Activated CD8-positive, alpha-beta memory T cell treated with anti-CD3 and anti-CD28 coated beads for 4 hours (primary cell): ENCODE measurements at regions not wholly inside any gene's neighbourhood (a gene's known extent, or its start where the extent isn't known, plus 50 kb on each side); places are given as distances from the start of the nearest gene placed in this dataset.
"Not testable (repeated sequence)": the region's sequence is repeated elsewhere in the genome, so short reads cannot be mapped to it uniquely, and the experiment has no call there.

ENCODE experiments used
- DNase-seq, 2 donors: peaks; one replicate each; pipeline ENCODE4 v3.0.0-alpha.2; 2020; ENCODE audit warnings: low read depth in 2 of 2

DNA sequence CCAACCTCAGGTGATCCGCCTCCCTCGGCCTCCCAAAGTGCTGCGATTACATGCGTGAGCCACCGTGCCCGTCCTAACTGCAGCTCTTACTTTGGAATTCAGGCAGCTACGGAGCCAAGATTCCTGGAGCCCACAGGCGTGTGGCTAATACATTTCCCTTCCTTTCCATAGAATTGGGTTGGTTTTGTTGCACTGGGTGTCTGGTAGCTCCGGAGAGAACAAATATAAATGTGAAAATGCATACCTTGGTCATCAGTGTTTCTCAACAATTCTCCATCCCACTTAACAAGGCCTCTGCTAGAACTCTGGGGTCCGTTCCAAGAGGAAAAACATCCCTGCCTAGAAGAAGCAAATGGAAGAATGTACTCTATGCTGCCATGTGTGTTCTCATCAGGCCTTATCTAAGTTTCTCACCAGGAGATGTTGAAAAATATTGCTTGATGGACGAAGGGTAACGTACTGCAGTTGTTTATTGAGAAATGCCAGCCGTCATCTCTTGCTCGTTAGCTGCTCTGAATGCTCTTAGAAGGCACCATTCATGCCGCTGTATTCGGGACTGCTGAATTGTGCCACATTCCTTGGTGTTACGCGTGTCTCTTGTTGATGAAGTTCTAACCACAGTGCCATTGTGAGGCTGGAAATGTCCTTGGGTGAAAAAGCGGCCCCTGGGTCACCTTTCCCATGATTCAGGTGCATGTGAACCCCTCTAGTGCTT, 50.5 kb upstream of the CD99 start:
- no peak for DNase-seq

DNA sequence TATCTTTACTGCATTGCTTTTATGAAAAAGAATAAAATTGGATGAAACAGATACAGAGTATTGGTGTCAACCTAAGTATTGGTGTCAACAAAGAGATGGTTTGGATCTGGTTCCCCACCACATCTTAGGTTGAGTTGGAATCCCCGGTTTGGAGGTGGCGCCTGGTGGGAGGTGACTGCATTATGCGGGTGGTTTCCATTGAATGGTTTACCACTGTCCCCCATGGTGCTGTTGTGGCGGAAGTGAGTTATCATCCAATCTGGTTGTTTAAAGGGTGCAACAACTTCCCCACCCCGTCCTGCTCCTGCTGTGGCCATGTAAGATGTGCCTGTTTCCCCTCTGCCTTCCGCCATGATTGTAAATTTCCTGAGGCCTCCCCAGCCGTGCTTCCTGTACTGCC, 52.8 kb upstream of the CD99 start:
- no peak for DNase-seq

DNA sequence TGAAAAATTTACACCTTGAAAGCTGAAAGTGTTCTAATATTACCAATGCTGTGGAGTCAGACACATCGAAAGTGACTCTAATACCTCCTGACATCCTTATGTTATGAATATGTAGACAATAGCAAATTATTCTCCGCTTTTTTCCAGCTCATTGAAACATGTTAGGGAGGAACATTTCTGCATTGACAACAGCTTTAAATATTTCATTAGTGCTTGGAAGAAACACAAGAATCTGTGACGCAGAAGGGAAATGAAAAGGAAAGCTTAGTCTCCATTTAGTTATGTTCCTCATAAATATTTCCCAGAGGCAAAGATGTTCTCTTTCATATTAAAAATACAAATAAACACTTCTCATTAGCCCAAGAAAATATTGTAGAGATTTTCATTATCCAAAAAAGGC, 55.8 kb upstream of the CD99 start:
- DNase-seq: no peak

DNA sequence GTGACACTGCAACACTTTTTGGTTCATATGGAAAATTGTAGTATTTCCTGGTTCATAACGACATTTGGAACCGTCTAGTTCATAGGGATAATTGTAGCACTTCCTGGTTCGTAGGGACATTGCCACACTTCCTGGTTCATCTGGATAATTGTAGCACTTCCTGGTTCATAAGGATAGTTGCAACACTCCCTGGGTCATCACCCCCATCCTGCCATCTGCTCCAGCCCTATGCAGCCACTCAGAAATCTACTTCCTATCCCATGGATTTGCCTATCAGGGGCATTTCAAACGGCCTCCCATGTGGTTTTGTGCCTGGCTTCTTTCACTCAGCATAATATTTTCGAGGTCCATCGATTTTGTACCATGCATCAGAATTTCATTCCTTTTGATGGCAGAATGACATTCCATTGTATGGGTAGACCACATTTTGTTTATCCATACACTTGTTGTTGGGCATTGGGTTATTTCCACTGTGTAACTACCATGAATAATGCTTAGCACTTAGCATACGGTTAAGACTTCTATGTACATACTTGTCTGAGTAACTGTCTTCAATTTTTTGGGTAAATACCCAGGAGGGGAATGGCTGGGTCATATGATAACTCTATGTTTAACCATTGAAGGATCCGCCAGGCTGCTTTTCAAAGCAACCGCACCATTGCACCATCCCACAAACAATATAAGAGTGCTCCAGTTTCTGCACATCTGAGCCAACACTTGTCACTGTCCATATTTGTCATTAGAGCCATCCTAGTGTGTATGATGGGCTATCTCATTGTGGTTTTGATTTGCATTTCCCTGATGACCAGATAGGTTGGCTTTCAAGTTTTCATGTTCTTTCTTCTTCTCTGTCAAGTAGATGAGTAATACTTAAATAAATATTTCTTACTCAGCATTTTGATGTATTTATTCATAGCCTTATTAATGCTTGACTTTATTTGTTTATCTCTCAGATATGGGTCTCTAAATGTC, 58.3 kb upstream of the CD99 start:
- DNase-seq: no peak

DNA sequence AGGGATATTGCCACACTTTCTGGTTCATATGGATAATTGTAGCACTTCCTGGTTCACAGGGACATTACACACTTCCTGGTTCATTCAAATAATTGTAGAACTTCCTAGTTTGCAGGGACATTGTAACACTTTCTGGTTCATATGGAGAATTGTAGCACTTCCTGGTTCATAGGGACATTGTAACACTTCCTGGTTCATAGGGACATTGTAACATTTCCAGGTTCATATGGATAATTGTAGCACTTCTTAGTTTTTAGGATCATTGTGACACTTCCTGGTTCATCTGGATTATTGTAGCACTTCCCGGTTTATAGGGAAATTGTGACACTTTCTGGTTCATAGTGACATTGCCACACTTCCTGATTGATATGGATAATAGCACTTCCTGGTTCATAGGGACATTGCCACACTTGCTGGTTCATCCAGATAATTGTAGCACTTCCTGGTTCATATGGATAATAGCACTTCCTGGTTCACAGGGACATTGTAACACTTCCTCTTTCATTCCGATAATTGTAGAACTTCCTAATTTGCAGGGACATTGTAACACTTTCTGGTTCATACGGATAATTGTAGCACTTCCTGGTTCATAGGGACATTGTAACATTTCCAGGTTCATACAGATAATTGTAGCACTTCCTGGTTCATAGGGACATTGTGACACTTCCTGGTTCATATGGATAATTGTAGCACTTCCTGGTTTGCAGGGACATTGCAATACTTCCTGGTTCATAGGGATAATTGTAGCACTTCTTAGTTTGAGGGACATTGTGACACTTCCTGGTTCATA, 59.2 kb upstream of the CD99 start:
- DNase-seq: no peak

DNA sequence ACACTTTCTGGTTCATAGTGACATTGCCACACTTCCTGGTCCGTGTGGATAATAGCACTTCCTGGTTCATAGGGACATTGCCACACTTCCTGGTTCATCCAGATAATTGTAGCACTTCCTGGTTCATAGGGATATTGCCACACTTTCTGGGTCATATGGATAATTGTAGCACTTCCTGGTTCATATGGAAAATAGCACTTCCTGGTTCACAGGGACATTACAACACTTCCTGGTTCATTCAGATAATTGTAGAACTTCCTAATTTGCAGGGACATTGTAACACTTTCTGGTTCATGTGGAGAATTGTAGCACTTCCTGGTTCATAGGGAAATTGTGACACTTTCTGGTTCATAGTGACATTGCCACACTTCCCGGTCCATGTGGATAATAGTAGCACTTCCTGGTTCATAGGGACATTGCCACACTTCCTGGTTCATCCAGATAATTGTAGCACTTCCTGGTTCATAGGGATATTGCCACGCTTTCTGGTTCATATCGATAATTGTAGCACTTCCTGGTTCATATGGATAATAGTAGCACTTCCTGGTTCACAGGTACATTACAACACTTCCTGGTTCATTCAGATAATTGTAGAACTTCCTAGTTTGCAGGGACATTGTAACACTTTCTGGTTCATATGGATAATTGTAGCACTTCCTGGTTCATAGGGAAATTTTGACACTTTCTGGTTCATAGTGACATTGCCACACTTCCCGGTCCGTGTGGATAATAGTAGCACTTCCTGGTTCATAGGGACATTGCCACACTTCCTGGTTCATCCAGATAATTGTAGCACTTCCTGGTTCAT, 60.0 kb upstream of the CD99 start:
- not testable (repeated sequence) for DNase-seq

DNA sequence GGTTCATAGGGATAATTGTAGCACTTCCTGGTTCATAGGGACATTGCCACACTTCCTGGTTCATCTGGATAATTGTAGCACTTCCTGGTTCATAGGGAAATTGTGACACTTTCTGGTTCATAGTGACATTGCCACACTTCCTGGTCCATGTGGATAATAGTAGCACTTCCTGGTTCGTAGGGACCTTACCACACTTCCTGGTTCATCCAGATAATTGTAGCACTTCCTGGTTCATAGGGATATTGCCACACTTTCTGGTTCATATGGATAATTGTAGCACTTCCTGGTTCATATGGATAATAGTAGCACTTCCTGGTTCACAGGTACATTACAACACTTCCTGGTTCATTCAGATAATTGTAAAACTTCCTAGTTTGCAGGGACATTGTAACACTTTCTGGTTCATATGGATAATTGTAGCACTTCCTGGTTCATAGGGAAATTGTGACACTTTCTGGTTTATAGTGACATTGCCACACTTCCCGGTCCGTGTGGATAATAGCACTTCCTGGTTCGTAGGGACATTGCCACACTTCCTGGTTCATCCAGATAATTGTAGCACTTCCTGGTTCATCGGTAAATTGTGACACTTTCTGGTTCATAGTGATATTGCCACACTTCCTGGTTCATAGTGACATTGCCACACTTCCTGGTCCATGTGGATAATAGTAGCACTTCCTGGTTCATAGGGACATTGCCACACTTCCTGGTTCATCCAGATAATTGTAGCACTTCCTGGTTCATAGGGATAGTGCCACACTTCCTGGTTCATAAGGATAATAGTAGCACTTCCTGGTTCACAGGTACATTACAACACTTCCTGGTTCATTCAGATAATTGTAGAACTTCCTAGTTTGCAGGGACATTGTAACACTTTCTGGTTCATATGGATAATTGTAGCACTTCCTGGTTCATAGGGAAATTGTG, 60.8 kb upstream of the CD99 start:
- peak in 1 of 2 donors; percentile 18 for DNase-seq

DNA sequence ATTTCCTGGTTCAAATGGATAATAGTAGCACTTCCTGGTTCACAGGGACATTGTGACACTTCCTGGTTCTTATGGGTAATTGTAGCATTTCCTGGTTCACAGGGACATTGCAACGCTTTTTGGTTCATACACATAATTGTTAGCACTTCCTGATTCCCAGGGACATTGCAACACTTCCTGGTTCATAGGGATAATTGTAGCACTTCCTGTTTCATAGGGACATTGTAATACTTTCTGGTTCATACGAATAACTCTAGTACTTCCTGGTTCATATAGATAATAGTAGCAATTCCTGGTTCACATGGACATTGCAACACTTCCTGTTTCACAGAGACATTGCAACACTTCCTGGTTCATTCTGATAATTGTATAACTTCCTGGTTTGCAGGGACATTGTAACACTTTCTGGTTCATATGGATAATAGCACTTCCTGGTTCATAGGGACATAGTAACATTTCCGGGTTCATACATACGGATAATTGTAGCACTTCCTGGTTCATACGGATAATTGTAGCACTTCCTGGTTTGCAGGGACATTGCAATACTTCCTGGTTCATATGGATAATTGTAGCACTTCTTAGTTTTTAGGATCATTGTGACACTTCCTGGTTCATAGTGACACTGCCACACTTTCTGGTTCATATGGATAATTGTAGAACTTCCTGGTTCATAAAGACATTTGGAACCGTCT, 61.6 kb upstream of the CD99 start:
- no peak for DNase-seq

DNA sequence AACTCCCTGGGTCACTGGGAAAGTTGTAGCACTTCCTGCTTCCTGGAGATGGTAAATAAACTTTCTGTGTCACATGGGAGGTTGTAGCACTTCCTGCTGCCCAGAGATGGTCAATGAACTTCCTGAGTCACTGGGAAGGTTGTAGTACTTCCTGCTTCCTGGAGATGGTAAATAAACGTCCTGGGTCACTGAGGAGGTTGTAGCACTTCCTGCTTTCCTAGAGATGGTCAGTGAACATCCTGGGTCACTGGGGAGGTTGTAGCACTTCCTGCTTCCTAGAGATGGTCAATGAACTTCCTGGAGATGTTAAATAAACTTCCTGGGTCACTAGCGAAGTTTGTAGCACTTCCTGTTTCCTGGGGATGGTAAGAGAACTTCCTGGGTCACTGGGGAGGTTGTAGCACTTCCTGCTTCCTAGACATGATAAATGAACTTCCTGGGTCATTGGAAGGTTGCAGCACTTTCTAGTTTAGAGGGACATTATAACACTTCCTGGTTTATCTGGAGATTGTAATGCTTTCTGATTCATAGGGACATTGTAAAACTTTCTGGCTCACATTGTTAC, 62.3 kb upstream of the CD99 start:
- no peak for DNase-seq

DNA sequence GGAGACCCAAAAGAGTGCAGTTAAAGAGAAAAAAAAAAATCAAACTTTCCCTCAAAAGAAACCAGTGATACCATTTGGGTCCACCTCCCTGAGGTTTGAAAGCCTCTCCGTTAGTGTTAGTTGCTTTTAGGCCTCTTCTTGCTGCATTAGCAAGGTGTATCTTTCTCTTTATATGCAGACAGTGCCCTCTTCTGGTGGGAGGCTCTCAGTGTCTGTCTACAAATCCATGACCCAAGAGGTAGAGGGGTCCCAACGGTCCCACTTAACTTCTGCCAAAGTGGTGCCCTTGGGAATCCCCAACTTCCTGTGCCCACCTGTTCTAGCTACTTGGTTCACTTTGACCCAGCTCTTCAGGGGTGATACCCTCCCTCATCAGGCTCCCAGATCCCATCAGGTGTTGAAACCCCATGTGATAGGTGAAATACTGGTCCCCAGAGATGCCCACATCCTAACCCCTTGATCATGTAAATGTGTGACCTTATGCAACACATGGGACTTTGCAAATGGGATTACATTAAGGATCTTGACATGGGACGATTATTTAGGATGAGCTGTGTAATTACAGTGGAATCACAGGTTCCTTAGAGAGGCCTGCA, 63.7 kb upstream of the CD99 start:
- no peak for DNase-seq

DNA sequence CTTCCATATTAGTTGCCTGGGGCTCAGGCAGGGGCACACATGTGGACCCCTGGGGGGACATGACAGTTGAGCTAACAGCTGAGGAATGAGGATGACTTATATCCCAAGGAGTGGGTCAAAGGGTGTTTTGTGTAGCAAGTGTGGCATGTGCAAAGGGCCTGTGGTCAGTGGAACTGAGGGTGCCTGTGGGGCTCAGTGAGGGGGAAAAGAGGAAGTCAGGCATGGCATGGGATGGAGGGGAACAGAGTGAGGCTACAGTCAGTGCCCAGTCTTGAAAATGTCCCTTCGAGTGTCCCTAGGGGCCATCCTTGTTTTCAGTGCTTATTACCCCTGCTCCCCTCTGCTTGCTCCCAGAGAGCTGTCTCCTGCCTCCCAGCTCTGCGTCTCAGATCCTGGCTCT, 64.3 kb upstream of the CD99 start:
- DNase-seq: no peak

DNA sequence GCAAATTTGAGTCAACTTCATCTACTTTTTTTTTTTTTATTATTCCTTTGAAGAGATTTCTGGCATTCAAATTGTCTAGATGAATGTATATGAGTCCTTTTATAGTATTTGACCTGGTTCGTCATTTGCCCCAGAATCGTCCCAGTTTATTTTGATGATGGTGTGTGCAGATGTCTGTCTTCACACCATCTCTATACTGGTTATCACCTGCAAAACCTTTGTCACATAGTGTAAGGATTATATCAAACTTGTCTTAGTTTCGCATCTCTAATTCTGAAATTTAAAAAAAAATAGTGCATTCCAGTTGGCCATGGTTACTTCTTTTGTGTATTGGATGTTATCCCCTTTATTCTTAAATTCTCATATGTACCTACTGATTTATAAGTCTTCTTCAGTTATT, 70.5 kb upstream of the CD99 start:
- no peak for DNase-seq

DNA sequence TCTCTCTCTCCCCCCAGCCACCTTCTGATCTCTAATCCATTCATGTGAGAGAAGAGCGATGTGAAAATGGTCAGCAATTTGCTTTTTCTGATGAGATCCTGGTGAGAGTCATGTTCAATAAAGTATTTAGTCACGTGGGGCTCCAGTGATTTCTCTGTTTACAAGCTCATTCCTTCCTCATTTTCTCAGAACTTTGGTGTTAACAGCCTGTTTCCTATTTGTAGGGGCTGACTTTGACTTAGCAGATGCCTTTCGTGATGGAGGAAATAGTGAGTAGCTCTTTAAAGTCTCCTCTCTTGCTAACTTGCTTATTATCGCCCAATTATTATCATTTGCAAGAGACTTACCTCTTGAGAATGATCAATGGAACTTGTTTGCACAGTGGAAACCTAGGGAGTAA, 72.6 kb upstream of the CD99 start:
- DNase-seq: no peak

DNA sequence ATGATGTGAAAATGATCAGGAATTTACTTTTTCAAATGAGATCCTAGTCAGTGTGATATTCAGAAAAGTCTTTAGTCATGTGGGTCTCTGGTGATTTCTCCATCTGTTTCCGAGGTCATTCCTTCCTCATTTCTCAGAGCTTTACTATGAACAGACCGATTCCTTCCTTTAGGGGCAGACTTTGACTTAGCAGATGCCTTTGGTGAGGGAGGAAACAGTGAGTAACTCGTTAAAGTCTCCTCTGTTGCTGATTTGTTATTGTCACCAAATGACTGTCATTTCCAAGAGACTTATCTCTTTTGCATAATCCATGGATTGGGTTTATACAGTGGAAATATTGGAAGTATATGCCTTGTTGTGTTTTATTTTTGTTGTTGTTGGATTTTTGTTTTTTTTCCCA, 76.2 kb upstream of the CD99 start:
- no peak for DNase-seq

DNA sequence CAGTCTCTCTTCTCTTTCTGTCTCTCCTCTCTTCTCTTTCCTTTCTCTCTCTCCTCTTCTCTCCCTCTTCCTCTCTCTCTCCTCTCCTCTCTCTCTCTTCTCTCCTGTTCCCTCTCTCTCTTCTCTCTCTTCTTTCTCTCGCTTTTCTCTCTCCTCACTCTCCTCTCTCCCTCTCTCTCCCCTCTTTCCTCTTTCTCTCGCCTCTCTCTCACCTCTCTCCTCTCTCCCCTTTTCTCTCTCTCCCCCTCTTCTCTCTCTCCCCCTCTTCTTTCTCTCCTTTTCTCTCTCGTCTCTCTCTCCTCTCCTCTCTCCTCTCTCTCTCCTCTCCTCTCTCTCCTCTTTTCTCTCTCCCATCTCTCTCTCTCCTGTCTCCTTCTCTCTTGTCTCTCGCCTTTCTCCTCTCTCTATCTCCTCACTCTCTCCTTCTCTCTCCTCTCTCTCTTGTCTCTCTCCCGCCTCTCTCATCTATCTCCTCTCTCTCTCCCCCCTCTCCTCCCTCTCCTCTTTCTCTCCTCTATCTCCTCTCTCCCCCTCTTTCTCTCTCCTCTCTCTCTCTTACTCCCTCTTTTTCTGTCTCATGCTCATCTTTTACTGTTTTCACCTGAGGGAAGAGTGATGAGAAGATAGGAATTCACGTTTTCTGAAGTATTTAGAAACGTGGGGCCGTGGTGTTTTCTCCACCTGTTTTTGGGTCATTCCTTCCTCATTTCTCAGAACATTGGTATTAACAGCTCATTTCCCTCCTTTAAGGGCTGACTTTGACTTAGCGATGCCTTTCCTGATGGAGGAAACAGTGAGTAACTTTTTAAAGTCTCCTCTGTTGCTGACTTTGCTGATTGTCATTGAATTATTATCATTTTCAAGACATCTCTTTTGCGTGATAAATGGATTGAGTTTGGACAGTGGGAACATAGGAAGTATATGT, 80.6 kb upstream of the CD99 start:
- DNase-seq: no peak

DNA sequence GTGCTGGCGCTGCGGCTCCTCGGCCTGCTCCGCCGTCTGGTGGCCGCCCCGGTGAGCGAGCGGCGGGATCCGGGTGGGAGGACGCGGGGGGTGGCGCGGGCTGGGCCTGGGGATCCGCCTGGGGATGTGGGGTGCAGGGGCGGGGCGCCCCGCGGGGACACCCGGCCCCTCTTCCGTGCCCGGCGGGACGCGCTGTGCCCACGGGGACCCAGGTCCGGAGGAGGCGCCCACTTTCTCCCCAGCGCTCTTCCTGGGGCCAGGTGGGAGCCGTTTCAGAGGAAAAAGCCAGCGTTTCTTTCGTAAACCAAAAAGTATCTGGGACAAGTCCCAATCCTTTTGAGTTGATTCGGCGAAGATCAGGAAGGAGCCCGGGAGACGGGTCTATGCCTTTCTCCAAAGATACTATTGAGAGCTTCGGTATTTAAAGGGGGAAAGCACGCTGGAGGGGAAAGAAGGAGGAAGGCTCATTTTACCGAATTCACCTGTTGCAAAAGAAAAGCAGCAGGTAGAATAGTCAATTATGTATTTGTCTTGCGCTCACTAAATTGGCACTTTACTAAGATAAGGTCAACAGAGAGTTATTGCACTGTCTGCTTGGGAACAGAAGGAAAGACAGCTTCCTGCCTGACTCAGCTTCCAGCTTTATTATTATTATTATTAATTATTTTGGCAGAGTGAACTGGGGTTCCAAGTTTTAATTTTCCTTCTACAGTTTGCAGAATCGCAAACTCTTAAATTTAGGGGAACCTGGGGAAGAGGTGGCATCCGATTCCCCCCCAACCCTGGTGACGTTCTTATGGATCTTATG, 81.5 kb upstream of the CD99 start:
- DNase-seq: no peak
